NCI-H226 (cell line): ENCODE measurements at regions not wholly inside any gene's neighbourhood (a gene's known extent, or its start where the extent isn't known, plus 50 kb on each side); places are given as distances from the start of the nearest gene placed in this dataset.
"Not testable (repeated sequence)": the region's sequence is repeated elsewhere in the genome, so short reads cannot be mapped to it uniquely, and the experiment has no call there.

Source experiments
- DNase-seq: peaks from one replicate; pipeline ENCODE4 v3.0.0-alpha.2; 2015

DNA sequence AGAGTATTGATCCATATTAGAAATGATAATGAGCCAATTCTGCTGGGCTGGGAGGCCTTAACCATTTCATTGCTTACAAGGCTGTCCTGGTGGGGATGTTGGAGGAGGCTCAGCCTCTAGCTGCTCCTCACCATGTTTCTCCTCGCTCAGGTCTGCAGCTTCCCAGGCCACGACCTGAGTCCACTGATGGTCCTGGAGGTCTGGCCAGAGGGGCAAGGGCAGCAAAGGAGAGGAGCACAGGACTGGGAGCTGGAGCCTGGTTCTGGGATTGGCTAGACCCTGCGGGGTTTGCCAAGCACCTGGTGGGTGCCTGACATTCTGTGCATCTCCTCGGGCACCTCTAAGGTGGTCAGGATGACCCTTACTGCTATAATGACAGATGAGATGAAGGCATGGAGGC, 92.6 kb downstream of the KIF26A start:
- DNase-seq: no peak

DNA sequence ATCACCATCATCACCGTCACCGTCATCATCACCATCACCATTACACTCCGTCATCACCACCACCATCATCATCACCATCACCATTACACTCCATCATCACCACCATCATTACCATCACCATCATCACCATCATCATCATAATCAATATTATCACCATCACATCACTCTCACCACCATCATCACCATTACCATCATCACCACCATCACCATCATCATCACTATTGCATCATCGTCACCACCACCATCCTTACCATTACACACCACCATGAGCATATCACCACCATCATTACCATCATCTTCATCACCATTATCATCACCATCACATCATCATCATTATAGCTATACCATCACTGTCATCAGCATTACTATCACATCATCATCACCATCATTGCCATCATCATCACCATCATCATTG, 93.7 kb downstream of the KIF26A start:
- DNase-seq: no peak

DNA sequence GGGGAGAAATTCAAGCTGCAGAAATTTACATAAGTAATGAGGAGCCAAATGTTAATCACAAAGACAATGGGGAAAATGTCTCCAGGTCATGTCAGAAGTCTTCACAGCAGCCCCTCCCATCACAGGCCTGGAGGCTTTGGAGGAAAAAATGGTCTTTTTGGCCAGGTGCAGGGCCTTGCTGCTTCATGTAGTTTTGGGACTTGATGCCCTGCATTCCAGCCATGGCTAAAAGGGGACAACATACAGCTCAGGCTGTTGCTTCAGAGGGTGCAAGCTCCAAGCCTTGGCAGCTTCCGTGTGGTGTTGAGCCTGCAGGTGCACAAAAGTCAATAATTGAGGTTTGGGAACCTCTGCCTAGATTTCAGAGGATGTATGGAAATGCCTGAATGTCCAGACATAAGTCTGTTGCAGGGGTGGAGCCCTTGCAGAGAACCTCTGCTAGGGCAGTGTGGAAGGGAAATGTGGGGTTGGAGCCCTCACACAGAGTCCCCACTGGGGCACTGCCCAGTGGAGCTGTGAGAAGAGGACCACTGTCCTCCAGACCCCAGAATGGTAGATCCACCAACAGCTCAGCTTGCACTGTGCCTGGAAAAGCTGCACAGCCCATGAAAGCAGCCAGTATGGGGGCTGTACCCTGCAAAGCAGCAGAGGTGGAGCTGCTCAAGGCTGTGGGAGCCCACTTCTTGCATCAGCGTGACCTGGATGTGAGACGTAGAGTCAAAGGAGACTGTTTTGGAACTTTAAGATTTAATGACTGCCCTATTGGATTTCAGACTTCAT, 95.8 kb downstream of the KIF26A start:
- not testable (repeated sequence) for DNase-seq

DNA sequence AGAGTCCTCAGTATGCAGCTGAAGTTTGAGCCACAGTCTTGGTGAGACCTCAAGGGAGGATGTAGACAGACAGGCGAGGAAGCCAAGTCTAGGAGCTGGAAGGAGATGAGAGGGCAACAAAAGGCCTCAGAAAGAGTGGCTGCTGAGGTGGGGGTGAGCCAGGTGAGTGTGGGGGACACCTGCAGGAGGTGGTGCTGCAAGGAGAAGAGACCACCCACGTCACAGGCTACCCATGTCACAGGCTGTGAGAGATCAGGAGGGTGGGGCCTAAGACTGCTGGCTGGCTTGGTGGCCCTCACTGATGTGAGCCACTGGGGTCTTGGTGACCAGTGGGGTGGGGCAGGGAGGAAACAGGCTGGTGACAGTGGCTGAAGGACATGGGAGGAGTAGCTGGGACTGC, 97.3 kb downstream of the KIF26A start:
- no peak for DNase-seq

DNA sequence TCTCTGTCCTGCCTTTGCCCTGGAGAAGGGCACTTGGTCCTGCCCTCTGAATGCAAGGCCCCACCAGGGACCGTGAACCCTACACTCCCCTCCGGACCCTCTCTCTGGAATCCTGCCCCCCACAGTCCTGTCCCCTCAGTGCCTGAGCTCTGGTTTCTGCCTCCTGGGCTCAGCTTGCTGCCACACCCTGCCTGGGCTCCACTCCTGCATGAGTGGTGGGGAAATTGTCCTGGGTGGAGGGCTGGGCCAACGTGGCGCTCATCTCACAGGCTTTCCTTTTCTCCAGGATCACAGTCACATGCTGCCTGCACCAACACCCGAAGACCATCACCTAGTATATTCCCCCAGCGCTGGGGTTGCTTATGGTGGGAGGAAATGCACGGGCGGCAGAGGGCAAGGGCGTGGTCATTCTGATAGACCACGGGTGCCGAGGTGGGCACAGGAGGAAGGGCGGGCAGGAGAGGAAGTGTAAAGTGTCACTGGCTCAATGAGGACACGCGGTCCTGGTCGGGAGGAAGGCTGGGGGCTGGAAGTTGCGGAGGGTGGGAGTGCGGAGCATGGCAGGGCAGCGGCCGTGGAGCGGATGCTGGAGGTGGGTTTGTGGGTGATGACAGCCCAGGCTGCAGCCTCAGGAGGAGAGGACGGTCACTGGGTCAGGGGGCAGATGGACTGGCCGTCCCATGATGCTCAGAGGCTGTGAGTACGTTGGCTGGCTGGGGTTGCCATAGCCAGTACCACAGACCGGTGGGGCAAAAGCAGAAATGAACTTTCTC, 99.5 kb downstream of the KIF26A start:
- DNase-seq: no peak

DNA sequence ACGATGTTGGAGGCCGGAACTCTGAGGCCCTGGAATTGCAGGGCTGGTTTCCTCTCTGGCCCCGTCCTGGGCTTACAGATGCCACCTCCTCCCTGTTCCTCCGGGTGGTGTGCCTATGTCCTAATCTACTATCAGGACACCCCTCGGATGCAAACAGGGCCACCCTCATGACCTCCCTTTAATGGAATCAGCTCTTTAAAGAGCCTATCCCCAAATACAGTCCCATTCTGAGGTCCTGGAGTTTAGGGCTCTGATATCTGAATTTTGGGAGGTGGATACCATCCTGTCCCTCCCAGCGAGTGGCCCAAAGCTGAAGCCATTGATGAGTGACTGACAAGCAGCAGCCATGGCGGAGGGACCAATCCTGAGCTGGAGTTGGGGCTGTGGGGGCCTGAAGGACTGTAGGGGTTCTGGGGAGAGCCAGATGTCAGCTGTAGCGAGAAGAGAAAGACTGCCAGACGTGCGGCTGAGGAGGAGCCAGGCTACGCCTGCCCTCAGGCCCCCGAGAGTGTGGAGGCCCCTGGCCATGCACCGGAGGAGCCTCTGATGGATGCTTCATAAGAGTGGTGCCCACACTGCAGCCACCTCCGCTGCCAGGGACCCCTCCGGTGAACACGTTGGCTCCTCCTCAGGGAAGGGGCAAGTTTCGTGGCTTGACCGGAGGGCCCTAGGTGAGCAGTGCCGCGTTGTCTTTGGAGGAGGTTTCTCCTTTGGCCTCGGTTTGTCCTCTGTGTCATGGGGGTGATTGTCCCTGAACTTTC, 100.2 kb downstream of the KIF26A start:
- DNase-seq: no peak

DNA sequence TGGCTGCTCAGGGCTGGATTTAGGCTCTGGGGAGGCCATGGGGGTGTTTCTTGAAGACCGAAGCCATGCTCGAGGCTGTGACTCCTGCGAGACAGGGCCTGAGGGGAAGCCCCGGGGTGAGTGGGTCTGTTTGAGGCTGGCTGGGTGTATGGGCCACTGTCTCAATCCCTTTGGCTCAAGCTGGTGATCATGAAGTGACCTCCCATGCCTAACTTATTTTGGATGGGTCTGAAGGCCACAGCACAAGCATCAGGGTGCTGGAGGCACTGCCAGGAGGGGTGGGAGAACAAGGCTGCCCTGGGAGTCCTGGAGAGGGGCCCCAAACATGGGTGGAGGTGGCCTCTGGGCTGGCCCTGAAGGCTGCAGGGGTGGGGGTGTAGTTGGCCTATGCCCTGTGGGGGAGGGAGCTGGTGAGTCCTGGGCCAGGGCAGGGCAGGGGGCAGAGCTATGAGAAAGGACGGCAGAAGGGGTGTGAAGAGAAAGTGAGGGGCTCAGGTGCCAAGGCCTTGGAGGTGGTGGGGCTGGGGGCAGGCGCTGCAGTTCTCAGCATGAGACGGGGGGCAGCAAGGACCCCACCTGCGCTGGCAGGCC, 100.9 kb downstream of the KIF26A start:
- no peak for DNase-seq

DNA sequence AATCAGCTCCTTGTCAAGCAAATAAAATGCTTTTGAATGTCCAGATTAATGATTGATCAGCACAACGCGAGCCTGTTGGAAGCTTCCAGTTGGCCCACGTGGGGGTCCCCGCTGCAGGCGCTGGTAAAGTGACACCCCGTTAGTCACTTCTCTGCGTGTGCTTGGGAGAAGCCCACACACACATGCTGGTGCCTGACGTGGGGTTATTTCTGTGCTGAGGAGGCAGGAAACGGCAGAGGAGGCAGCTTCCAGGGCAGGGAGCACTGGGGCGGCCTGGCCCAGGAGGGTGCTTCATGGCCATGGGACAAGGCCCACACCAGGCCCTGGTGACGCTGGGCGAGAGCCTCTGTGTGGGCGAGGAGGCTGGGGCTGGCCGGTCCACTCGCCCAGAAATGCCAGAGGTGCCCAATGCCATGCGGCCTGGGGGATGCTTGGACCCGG, 101.5 kb downstream of the KIF26A start:
- no peak for DNase-seq

DNA sequence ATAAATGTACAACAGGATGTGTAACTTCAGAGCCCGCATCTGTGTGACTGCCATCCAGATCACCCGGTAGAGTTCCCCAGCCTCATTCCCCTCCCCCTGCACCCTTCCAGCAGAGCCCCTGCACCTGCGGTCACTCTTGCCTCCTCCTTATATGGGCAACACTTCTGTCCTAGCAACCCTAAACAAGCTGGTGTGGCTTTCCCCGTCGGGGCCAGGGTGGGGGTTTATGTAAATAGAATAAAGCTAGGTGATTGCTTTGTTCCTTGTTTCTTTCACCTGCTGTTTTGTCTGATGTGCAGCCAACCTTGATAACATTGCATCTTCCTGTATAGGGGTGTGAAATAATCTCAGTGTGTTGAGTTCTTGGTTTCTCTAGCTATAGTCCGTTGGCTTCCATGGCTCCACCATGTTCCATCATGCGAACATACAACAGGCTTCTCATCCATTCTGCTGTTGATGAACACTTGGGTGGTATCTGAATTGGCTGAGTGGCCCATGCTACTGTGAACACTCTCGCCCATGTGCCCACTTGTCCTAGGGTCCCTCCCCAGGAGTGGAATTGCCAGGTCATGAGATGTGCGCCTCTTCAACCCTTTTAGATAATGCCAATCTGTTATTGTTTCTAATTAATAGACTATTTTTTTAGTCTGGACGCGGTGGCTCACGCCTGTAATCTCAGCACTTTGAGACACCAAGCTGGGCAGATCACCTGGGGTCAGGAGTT, 102.2 kb downstream of the KIF26A start:
- no peak for DNase-seq

DNA sequence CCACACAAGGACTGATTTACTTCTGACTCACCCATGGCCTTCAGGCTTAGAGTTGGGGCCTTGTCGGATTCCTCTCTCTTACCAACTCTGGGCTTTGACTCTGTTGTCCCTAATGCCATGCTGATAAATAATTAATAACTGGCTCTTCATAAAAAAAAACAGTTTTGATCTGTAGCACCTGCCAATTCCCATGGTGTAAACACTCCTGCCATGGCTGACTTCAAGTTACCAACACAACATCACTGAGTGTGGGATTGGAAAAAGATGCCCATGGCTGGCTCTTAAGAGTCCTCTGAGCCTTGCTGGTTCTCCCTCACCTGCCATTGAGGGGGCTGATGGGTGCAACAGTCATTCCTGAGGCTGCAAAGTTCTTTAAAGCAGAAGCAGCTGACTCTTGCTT, 104.8 kb downstream of the KIF26A start:
- no peak for DNase-seq

DNA sequence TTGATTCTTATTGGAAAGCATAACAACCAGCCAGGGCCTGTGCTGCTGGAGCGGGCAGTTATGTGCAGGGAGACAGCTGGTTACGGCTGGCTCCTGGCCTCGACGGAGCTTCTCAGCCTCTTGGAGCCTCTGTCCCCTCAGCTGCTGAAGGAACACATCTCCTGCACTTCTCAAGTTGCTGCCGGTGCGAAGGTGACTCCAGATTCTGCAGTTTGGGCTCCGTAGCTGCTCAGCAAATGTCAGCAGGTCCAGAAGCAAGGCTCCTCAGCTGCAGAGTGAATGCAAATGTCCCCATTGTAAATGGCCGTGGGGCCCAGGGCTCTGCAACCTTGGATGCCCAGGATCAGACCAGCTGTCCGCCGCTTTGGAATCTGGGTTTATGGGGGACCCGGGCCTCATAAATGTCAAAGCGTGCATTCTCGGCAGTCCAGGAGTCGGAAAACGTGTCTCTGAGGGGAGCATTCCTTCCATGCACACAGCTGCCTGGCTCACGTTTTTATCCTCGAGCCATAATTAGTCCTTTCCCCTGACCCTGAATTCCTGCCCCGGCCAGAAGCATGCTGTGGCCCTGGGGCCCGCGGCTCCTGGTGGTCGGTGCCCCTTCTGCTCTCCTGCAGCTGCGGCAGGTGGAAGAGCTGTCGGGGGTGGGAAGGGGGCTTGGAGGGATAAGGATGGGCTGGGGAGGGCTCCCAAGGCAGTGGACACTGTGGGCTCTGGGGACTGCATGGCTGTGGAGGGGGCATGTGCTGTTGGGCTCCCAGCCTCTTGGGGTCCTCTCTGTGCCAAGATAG, 106.0 kb downstream of the KIF26A start:
- DNase-seq: no peak

DNA sequence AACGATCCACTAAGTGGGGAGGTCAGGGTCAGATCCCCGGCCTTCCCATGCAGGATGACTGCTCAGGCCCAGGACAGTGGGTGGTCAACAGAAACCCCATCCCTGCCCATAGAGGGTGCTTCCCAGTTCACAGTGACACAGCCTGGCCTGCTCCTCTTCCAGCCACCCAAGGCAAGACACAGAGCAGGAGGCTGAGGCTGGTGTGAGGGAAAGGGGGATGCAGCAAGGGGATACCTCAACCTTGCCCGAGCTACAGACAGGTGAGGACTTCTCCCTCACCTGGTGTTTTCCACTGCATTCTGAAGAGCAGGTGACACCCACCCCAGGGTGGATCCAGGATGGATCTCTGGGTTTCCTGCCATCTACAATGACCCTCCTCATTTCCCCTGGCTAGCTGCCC, 106.7 kb downstream of the KIF26A start:
- DNase-seq: no peak

DNA sequence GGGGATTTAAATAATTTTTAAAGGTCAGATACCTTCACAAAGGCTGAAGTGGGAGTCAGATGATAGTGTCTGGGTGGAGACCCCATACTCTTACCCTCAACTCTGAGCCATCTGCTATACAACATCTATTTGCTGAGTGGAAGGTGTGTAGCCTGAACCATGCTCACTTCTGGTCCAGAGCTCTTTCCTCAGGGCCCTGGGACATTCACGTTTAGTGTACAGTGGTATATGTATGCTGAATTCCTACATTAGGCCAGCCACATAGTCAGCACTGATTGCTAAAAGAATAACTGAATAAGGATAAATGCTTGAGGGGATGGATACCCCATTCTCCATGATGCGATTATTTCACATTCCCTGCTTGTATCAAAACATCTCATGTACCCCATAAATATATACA, 107.3 kb downstream of the KIF26A start:
- no peak for DNase-seq

DNA sequence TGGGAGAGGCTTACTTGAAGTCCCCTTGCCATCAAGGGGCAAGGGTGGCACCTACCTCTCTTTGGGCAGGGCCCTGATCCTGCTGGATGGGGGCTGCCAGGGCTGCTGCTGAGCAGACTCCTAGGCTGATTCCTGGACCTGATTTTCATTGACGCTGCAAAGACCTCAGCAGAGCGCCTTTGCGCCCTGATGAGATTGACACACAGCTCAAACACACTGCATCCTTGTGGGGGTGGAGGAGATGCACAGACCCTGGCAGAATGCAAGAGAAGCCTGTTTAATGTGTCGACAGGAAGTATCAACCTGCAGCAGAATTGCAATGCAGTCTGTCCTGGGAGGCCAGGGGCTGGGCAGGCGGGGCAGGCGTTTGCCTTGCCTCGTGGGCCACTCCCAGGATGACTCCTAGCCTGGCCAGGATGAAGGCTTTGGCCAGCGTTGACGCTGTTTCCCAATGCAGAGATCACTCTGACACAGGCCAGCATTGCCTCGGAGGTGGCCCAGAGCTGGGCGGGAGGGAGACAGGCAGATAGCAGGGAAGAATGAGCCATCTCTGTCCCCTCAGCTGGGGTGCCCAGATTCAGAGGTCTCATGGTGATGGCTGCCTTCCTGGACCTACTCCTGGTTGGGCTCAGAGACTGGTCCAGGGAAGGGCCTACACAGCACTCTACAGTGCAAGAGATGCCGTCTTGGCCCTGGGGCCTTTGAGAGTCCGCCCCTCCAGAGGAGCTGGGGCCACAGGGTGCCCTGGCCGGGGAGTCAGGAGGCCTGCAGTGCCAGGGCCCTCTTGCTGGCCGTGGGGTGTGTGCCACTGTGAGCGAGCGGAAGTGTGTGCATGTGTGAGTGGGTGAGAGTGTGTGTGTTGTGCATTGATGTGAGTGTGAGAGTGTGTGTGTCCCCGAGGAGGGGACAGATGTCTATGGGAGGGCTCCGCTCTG, 108.3 kb downstream of the KIF26A start:
- DNase-seq: no peak

DNA sequence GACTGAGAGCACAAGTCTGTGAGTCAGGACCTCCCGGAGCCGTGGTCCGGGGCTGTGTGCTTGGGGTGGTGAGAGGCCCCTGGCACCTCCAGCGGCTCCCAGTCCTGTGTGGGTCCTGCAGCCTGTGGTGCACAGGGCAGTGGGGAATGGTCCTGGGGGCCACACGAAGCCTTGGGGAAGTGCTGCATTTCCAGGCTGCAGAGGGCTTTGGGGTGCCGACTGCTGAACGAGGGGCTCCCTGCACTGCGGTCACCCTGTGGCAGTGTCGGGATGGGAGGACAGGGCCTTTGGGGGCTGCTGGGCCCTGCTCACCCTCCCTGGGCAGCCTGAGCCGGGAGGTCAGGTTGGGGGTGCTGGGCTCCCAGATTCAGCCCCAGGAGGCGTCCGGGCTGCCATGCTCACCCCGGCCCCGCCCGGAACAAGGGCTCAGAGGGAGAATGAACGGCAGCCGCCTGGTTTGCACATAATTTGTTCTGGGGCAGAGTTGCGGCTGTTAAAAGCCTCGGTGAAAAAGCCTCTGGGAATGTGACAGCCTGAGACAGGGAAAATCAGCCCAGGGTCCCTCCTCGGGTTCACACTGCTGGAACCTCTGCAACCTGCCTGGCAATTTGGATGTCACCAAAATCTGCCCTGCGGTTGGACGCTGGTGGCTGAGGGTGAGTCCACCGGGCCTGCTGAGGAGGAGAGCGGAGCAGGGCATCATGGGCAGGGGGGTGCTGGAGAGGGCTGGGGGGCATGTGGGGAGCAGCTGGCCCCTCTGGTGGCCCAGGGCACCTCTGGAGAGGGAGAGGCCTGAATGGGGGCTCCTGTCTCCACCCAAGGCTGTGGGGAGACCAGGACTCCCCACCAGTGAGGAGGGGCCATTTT, 109.2 kb downstream of the KIF26A start:
- no peak for DNase-seq

DNA sequence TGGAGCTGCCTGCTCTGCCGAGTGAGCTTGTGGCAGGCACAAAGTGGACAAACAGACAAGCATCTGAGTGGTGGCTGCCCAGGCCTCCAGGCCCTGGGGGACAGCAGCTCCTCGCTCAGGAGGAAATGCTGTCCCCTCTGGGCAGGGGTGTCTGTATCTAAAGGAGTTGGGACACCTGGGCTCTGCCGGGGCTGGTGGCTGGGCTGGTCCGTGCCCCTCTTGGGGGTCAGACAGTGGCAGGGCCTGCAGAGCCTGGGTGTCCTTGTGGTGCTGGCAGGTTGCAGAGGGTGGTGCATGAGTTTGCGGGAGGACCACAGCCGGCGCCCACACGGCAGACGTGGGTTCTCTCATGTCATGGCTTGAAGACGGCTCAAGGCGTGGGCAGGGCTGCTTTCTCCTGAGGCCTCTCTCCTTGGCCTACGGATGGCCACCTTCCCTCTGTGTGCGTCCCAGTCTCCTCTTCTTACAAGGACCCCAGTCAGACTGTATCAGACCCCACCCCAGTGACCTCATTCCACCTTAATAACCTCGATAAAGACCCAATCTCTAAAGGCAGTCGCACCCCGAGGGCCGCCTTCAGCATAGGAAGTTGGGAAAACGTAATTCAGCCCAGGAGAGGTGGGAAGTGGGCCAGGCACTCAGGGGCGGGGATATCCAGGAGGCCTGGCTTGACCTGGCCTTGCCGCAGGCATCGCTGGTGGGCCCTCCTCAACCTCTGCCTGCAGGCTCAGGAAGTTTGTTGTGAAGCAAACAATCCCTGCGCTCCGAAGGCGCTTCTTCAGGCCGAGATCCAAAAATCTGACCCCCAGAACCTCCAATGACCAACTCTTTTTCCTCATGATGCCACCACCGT, 110.0 kb downstream of the KIF26A start:
- DNase-seq: no peak

DNA sequence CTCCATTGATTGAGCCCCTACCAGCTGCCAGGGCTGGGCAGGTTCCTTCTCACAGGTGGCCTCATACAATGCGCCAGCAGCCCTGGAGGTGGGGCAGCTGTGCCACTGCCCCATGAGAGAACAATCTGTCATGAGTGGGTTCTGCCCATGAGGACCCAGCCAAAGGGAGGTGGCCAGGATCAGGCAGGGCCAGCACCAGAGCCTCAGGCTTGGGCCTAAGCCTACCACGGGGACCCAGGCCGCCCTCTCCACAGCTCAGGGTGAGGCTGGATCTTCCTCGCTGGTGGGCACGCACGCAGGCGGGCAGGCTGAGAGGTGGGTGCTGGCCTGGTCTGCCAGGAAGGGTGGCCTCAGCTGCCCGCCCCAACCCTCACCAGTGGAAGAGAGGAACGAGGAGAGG, 110.7 kb downstream of the KIF26A start:
- no peak for DNase-seq

DNA sequence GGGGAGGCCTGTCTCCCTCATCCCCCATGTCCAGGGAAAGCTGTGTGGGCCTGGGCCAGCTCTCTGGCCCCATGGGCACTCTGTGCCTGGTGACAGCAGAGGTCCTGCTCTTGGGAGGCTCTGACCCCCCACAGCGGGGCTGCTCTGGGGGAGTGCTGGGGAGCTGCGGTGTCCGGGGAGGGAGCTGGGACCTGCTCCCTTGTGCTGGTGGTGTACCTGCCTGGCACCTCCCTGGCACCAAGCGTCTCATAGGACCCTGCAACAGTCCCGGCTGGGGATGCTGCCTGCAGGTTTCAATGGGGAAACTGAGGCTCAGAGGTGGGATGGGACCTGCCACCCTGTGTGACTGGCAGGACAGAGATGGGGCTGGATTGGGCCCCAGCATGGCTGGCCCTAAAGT, 111.3 kb downstream of the KIF26A start:
- DNase-seq: no peak

DNA sequence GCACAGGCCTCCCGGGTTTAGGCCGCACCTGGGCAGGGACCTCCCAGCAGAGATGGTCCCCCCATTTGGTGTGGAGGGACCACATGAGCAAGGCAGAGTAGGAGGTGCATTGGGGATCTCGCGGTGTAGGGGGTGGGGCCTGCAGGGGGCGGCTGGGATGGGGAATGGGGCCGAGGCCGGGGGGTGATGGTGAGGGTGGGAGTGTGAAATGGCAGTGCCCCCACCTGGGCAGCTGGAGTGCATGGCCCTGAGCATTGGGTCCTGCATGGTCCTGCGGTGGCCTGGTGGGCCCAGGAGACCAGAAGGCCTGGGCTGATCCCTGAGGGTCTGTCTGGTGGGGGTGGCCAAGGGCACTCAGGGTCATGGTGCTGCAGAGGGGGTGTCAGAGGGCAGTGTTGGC, 111.8 kb downstream of the KIF26A start:
- no peak for DNase-seq
